HG03280 (cell line): ENCODE measurements at regions not wholly inside any gene's neighbourhood (a gene's known extent, or its start where the extent isn't known, plus 50 kb on each side); places are given as distances from the start of the nearest gene placed in this dataset.

Source experiments
- ATAC-seq: cut with Tn5 transposase; IDR thresholded peaks from one replicate; pipeline ENCODE4 v1.9.1; 2021; ENCODE audit warnings: mild to moderate bottlenecking, moderate library complexity; ENCODE audit not compliant: unreplicated experiment

GRCh38 chr20:11231742-11232648 is 558.2 kb upstream of the JAG1 start:
- ATAC-seq: no peak

- ATAC-seq: no peak
Measured at GRCh38 chr20:11232896-11233295, 559.1 kb upstream of the JAG1 start.

- ATAC-seq: no peak
Measured at GRCh38 chr20:11234181-11234580, 560.4 kb upstream of the JAG1 start.

GRCh38 chr20:11234608-11235007 is 560.8 kb upstream of the JAG1 start:
- ATAC-seq: no peak

GRCh38 chr20:11235058-11235457 is 561.3 kb upstream of the JAG1 start:
- no peak for ATAC-seq

GRCh38 chr20:11242320-11242719 is 568.5 kb upstream of the JAG1 start:
- ATAC-seq: no peak

GRCh38 chr20:11245431-11245830 is 571.6 kb upstream of the JAG1 start:
- no peak for ATAC-seq

- ATAC-seq: no peak
Measured at GRCh38 chr20:11246251-11246775, 572.5 kb upstream of the JAG1 start.

- no peak for ATAC-seq
Measured at GRCh38 chr20:11247046-11248010, 573.5 kb upstream of the JAG1 start.

GRCh38 chr20:11248011-11248409 is 574.2 kb upstream of the JAG1 start:
- no peak for ATAC-seq

GRCh38 chr20:11248687-11249638 is 575.2 kb upstream of the JAG1 start:
- ATAC-seq: no peak

GRCh38 chr20:11249683-11250082 is 575.9 kb upstream of the JAG1 start:
- ATAC-seq: no peak

GRCh38 chr20:11252447-11252846 is 578.6 kb upstream of the JAG1 start:
- no peak for ATAC-seq

GRCh38 chr20:11255455-11255854 is 581.7 kb upstream of the JAG1 start:
- no peak for ATAC-seq

GRCh38 chr20:11255860-11256259 is 582.1 kb upstream of the JAG1 start:
- no peak for ATAC-seq

- no peak for ATAC-seq
Measured at GRCh38 chr20:11260611-11261010, 586.8 kb upstream of the JAG1 start.

GRCh38 chr20:11261533-11262000 is 587.8 kb upstream of the JAG1 start:
- no peak for ATAC-seq

- no peak for ATAC-seq
Measured at GRCh38 chr20:11266571-11266970, 592.8 kb upstream of the JAG1 start.

- peak; percentile 45 for ATAC-seq
Measured at GRCh38 chr20:11267131-11267761, 593.4 kb upstream of the JAG1 start.
